Adrenal gland (tissue), 9 donors: ENCODE measurements at regions not wholly inside any gene's neighbourhood (a gene's known extent, or its start where the extent isn't known, plus 50 kb on each side); places are given as distances from the start of the nearest gene placed in this dataset.

Experiments used
- DNase-seq, 7 donors: peaks; one replicate each; pipeline ENCODE4 v3.0.0-alpha.2; 2019 to 2020
- H3K27ac ChIP-seq, 5 donors: fragments of 200-600 bp; sonication (generic) in 4 of 5; 1 replicate in 3 of 5; 2 replicates in 2 of 5; pipeline versions ENCODE4 v1.5.1 to v1.8.0; 2016 to 2020; ENCODE audit warnings: mild to moderate bottlenecking in 1 of 5
- H3K27me3 ChIP-seq: fragments of 200-600 bp; 2 replicates; pipeline ENCODE4 v1.8.0; 2021
- H3K36me3 ChIP-seq, 2 donors: fragments of 200-600 bp; replicated peaks in 1 of 2; 1 replicate in 1 of 2; 2 replicates in 1 of 2; pipeline versions ENCODE4 v1.5.1 to v1.8.0; 2018 to 2022
- H3K4me1 ChIP-seq, 2 donors: fragments of 200-600 bp; replicated peaks in 1 of 2; 1 replicate in 1 of 2; 2 replicates in 1 of 2; pipeline versions ENCODE4 v1.5.1 to v1.8.0; 2018 to 2021
- H3K4me3 ChIP-seq, 4 donors: fragments of 200-600 bp; sonication (generic) in 3 of 4; one replicate each; pipeline ENCODE4 v1.5.1; 2016 to 2018
- H3K9me3 ChIP-seq, 3 donors: fragments of 200-600 bp; sonication (generic) in 1 of 3; replicated peaks in 1 of 3; 1 replicate in 2 of 3; 2 replicates in 1 of 3; pipeline versions ENCODE4 v1.5.1 to v1.8.0; 2016 to 2021
- CTCF ChIP-seq, 6 experiments: fragments of 450-650 bp in 4 of 6; fragments of 200-600 bp in 2 of 6; sonication (generic) in 1 of 6; IDR thresholded peaks; 1 replicate in 5 of 6; 2 replicates in 1 of 6; pipeline versions ENCODE4 v1.5.1 to v1.8.0; 2016 to 2021; ENCODE audit warnings: antibody characterized with exemption in 6 of 6, mild to moderate bottlenecking in 2 of 6, moderate library complexity in 1 of 6
- POLR2A ChIP-seq, 2 donors: fragments of 450-650 bp; IDR thresholded peaks; one replicate each; pipeline ENCODE4 v1.6.1; 2017; ENCODE audit warnings: antibody characterized with exemption in 2 of 2, mild to moderate bottlenecking in 2 of 2, moderate library complexity in 1 of 2
- WGBS, 4 donors: extraction: QIAGEN DNeasy Blood & Tissue Kit in 2 of 4; methylation state at CpG; one replicate each; pipeline versions ENCODE4 v1.1.5 to v1.1.7; 2013 to 2017; 5-methylcytosine and 5-hydroxymethylcytosine counted together
- intact Hi-C, 2 donors: fragments of 100-400 bp; cut with DNase I; formaldehyde crosslinking; loops; one replicate each; pipeline versions ENCODE4 v1.14.1 to v1.15.0; 2022 to 2023
- donor health status: healthy with polysubstance abuse.
- donor health status: Bipolar disorder and iron deficiency.
- donor health status: DM: yes; HTN: yes; CAD: no.
- donor health status: DM: no; HTN: no; CAD: no.
- donor health status: DM: no; HTN: no; CAD: no.

GRCh38 chr1:157288996-157289395 is 150.8 kb upstream of the ETV3 start:
- no peaks in the 10 kb centered on the region for H3K36me3 ChIP-seq
- no peaks in the 10 kb centered on the region for H3K9me3 ChIP-seq
- no peaks in the 10 kb centered on the region for H3K27me3 ChIP-seq
- H3K4me1 ChIP-seq = no peaks in the 10 kb centered on the region
- no peak overlapping the region for H3K27ac ChIP-seq
- no peak overlapping the region for H3K4me3 ChIP-seq
- TF ChIP-seq CTCF (IDR thresholded peaks at IDR 0.05) (no peak), POLR2A (IDR thresholded peaks at IDR 0.05) (no peak)
- no peak for DNase-seq
- intact Hi-C loops = no loop called here

- no peak for DNase-seq
- Histone ChIP-seq H3K27me3 (no peaks in the 10 kb centered on the region), H3K4me3 (no peak overlapping the region), H3K9me3 (no peaks in the 10 kb centered on the region), H3K36me3 (no peaks in the 10 kb centered on the region), H3K4me1 (no peaks in the 10 kb centered on the region), H3K27ac (no peak overlapping the region)
- TF ChIP-seq POLR2A (IDR thresholded peaks at IDR 0.05) (no peak), CTCF (IDR thresholded peaks at IDR 0.05) (no peak)
- 45 to 58% (median 53%) methylated on average over 4 of the region's 4 CpGs for WGBS, 4 donors
- intact Hi-C loops = no loop called here
Measured at GRCh38 chr1:157288492-157288891, 150.3 kb upstream of the ETV3 start.

GRCh38 chr1:157288006-157288405 is 149.8 kb upstream of the ETV3 start:
- H3K27me3 ChIP-seq = no peaks in the 10 kb centered on the region
- DNase-seq = no peak
- H3K36me3 ChIP-seq = no peaks in the 10 kb centered on the region
- 74 to 100% (median 75%) methylated on average over 1 of the region's 1 CpG for WGBS, 4 donors
- no peak for TF ChIP-seq CTCF (IDR thresholded peaks at IDR 0.05)
- TF ChIP-seq POLR2A (IDR thresholded peaks at IDR 0.05) = no peak
- no peaks in the 10 kb centered on the region for H3K4me1 ChIP-seq
- H3K9me3 ChIP-seq = no peaks in the 10 kb centered on the region
- H3K4me3 ChIP-seq = no peak overlapping the region
- H3K27ac ChIP-seq = no peak overlapping the region
- intact Hi-C loops = no loop called here

GRCh38 chr1:157287462-157287861 is 149.3 kb upstream of the ETV3 start:
- 63 to 81% (median 70%) methylated on average over 5 of the region's 5 CpGs for WGBS, 4 donors
- TF ChIP-seq CTCF (IDR thresholded peaks at IDR 0.05) (no peak), POLR2A (IDR thresholded peaks at IDR 0.05) (no peak)
- Histone ChIP-seq H3K27me3 (no peaks in the 10 kb centered on the region), H3K27ac (no peak overlapping the region), H3K4me3 (no peak overlapping the region), H3K36me3 (no peaks in the 10 kb centered on the region), H3K4me1 (no peaks in the 10 kb centered on the region), H3K9me3 (no peaks in the 10 kb centered on the region)
- DNase-seq = no peak
- intact Hi-C loops = no loop called here
